ENCODE measurements at regions not wholly inside any gene's neighbourhood (a gene's known extent, or its start where the extent isn't known, plus 50 kb on each side); places are given as distances from the start of the nearest gene placed in this dataset.

DNA sequence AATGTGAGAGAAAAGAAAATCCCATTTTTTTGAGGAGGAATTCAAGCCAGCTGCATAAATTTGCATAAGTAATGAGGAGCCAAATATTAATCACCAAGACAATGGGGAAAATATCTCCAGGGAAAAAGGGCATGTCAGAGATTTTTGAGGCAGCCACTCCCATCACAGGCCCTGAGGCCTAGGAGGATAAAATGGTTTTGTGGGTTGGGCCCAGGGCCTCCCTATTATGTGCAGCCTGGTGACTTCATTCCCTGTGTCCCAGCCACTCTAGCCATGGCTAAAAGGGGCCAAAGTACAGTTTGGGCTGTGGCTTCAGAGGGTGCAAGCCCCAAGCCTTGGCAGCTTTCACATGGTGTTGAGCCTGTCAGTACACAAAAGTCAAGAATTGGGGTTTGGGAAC, 1051.0 kb upstream of the FOXG1 start:
- TF ChIP-seq, protein P1, sequence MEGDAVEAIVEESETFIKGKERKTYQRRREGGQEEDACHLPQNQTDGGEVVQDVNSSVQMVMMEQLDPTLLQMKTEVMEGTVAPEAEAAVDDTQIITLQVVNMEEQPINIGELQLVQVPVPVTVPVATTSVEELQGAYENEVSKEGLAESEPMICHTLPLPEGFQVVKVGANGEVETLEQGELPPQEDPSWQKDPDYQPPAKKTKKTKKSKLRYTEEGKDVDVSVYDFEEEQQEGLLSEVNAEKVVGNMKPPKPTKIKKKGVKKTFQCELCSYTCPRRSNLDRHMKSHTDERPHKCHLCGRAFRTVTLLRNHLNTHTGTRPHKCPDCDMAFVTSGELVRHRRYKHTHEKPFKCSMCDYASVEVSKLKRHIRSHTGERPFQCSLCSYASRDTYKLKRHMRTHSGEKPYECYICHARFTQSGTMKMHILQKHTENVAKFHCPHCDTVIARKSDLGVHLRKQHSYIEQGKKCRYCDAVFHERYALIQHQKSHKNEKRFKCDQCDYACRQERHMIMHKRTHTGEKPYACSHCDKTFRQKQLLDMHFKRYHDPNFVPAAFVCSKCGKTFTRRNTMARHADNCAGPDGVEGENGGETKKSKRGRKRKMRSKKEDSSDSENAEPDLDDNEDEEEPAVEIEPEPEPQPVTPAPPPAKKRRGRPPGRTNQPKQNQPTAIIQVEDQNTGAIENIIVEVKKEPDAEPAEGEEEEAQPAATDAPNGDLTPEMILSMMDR (IDR thresholded peaks at IDR 0.05; ENCODE audit: poor library complexity, severe bottlenecking) = no peak
- TF ChIP-seq, protein P2, sequence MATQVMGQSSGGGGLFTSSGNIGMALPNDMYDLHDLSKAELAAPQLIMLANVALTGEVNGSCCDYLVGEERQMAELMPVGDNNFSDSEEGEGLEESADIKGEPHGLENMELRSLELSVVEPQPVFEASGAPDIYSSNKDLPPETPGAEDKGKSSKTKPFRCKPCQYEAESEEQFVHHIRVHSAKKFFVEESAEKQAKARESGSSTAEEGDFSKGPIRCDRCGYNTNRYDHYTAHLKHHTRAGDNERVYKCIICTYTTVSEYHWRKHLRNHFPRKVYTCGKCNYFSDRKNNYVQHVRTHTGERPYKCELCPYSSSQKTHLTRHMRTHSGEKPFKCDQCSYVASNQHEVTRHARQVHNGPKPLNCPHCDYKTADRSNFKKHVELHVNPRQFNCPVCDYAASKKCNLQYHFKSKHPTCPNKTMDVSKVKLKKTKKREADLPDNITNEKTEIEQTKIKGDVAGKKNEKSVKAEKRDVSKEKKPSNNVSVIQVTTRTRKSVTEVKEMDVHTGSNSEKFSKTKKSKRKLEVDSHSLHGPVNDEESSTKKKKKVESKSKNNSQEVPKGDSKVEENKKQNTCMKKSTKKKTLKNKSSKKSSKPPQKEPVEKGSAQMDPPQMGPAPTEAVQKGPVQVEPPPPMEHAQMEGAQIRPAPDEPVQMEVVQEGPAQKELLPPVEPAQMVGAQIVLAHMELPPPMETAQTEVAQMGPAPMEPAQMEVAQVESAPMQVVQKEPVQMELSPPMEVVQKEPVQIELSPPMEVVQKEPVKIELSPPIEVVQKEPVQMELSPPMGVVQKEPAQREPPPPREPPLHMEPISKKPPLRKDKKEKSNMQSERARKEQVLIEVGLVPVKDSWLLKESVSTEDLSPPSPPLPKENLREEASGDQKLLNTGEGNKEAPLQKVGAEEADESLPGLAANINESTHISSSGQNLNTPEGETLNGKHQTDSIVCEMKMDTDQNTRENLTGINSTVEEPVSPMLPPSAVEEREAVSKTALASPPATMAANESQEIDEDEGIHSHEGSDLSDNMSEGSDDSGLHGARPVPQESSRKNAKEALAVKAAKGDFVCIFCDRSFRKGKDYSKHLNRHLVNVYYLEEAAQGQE (IDR thresholded peaks at IDR 0.05; ENCODE audit: borderline replicate concordance) = no peak
- TF ChIP-seq EZH2 (IDR thresholded peaks at IDR 0.05; ENCODE audit: borderline replicate concordance, insufficient read depth, low read length, poor library complexity, severe bottlenecking) = no peak
- TF ChIP-seq EP300 (conservative IDR thresholded peaks at IDR 0.05; ENCODE audit: poor library complexity, severe bottlenecking) = no peak
- TF ChIP-seq POLR2AphosphoS5 (IDR thresholded peaks at IDR 0.05) = no peak
- no peak for TF ChIP-seq RAD21 (conservative IDR thresholded peaks at IDR 0.05)
- TF ChIP-seq TAF1 (IDR thresholded peaks at IDR 0.05; ENCODE audit: low read depth) = no peak
- no peak for TF ChIP-seq MXI1 (conservative IDR thresholded peaks at IDR 0.05; ENCODE audit: poor library complexity, severe bottlenecking)
